ENCODE measurements at regions not wholly inside any gene's neighbourhood (a gene's known extent, or its start where the extent isn't known, plus 50 kb on each side); places are given as distances from the start of the nearest gene placed in this dataset.

- TF ChIP-seq CTCF (conservative IDR thresholded peaks at IDR 0.05; ENCODE audit: low read depth, low read length), result no peak
- TF ChIP-seq EZH2phosphoT487 (IDR thresholded peaks at IDR 0.05; ENCODE audit: borderline replicate concordance, low read length), result no peak
Measured at GRCh38 chr12:13924286-13924685, 57.1 kb downstream of the GRIN2B start.
